T-helper 1 cell treated with Interleukin-12 subunit alpha and Interleukin-12 subunit beta and Interleukin-4 antibody, amounts not matched to agents 30 μg/mL and 1 μg/mL, for 36 hours (primary cell): ENCODE measurements at regions not wholly inside any gene's neighbourhood (a gene's known extent, or its start where the extent isn't known, plus 50 kb on each side); places are given as distances from the start of the nearest gene placed in this dataset.

Source experiments
- H3K27ac Mint-ChIP-seq: one replicate; pipeline ENCODE4 v1.8.0; 2021; ENCODE audit warnings: mild to moderate bottlenecking, mixed read lengths
- H3K27me3 Mint-ChIP-seq: one replicate; pipeline ENCODE4 v1.8.0; 2021; ENCODE audit warnings: low read depth, mixed read lengths
- H3K36me3 Mint-ChIP-seq: one replicate; pipeline ENCODE4 v1.8.0; 2021; ENCODE audit warnings: low read depth, mixed read lengths
- H3K4me1 Mint-ChIP-seq: one replicate; pipeline ENCODE4 v1.8.0; 2021; ENCODE audit warnings: low read depth, mixed read lengths
- H3K4me3 Mint-ChIP-seq: one replicate; pipeline ENCODE4 v1.8.0; 2021; ENCODE audit warnings: mild to moderate bottlenecking, moderate library complexity, mixed read lengths
- H3K9me3 Mint-ChIP-seq: one replicate; pipeline ENCODE4 v1.8.0; 2021; ENCODE audit warnings: mixed read lengths

- Mint-ChIP-seq H3K36me3 (no peaks in the 10 kb centered on the region), H3K27ac (no peak overlapping the region), H3K9me3 (no peaks in the 10 kb centered on the region), H3K4me1 (no peaks in the 10 kb centered on the region), H3K27me3 (peaks cover 6% of the 10 kb centered on the region), H3K4me3 (no peak overlapping the region)
Observed at GRCh38 chr6:138610816-138611215, 111.5 kb upstream of the NHSL1 start.

- no peaks in the 10 kb centered on the region for H3K4me1 Mint-ChIP-seq
- H3K27ac Mint-ChIP-seq = no peak overlapping the region
- no peaks in the 10 kb centered on the region for H3K36me3 Mint-ChIP-seq
- H3K4me3 Mint-ChIP-seq = no peak overlapping the region
- H3K27me3 Mint-ChIP-seq = peaks cover 3% of the 10 kb centered on the region
- no peaks in the 10 kb centered on the region for H3K9me3 Mint-ChIP-seq
Observed at GRCh38 chr6:138614151-138614550, 114.9 kb upstream of the NHSL1 start.

- Mint-ChIP-seq H3K27me3 (peaks cover 3% of the 10 kb centered on the region), H3K27ac (no peak overlapping the region), H3K4me1 (no peaks in the 10 kb centered on the region), H3K9me3 (no peaks in the 10 kb centered on the region), H3K36me3 (no peaks in the 10 kb centered on the region), H3K4me3 (no peak overlapping the region)
Observed at GRCh38 chr6:138618168-138618567, 118.9 kb upstream of the NHSL1 start.

- no peaks in the 10 kb centered on the region for H3K9me3 Mint-ChIP-seq
- H3K4me3 Mint-ChIP-seq = no peak overlapping the region
- no peaks in the 10 kb centered on the region for H3K27me3 Mint-ChIP-seq
- H3K27ac Mint-ChIP-seq = no peak overlapping the region
- no peaks in the 10 kb centered on the region for H3K4me1 Mint-ChIP-seq
- no peaks in the 10 kb centered on the region for H3K36me3 Mint-ChIP-seq
Observed at GRCh38 chr6:138620630-138621029, 121.3 kb upstream of the NHSL1 start.

- no peak overlapping the region for H3K4me3 Mint-ChIP-seq
- H3K4me1 Mint-ChIP-seq = no peaks in the 10 kb centered on the region
- H3K27ac Mint-ChIP-seq = no peak overlapping the region
- no peaks in the 10 kb centered on the region for H3K27me3 Mint-ChIP-seq
- H3K36me3 Mint-ChIP-seq = no peaks in the 10 kb centered on the region
- H3K9me3 Mint-ChIP-seq = no peaks in the 10 kb centered on the region
Observed at GRCh38 chr6:138622967-138623366, 123.7 kb upstream of the NHSL1 start.

GRCh38 chr6:138631566-138631965 lies 132.3 kb upstream of the NHSL1 start:
- Mint-ChIP-seq H3K27me3 (peaks cover 13% of the 10 kb centered on the region), H3K4me1 (no peaks in the 10 kb centered on the region), H3K4me3 (no peak overlapping the region), H3K36me3 (no peaks in the 10 kb centered on the region), H3K27ac (no peak overlapping the region), H3K9me3 (no peaks in the 10 kb centered on the region)

- peaks cover 24% of the 10 kb centered on the region for H3K27me3 Mint-ChIP-seq
- no peaks in the 10 kb centered on the region for H3K4me1 Mint-ChIP-seq
- H3K36me3 Mint-ChIP-seq = no peaks in the 10 kb centered on the region
- H3K4me3 Mint-ChIP-seq = no peak overlapping the region
- no peak overlapping the region for H3K27ac Mint-ChIP-seq
- H3K9me3 Mint-ChIP-seq = no peaks in the 10 kb centered on the region
Observed at GRCh38 chr6:138637822-138638221, 135.7 kb upstream of the CCDC28A start.

- Mint-ChIP-seq H3K27me3 (peaks cover 24% of the 10 kb centered on the region), H3K4me3 (no peak overlapping the region), H3K9me3 (no peaks in the 10 kb centered on the region), H3K36me3 (no peaks in the 10 kb centered on the region), H3K4me1 (no peaks in the 10 kb centered on the region), H3K27ac (no peak overlapping the region)
Observed at GRCh38 chr6:138638604-138639003, 135.0 kb upstream of the CCDC28A start.

- H3K36me3 Mint-ChIP-seq = no peaks in the 10 kb centered on the region
- H3K27me3 Mint-ChIP-seq = peaks cover 19% of the 10 kb centered on the region
- no peaks in the 10 kb centered on the region for H3K4me1 Mint-ChIP-seq
- H3K27ac Mint-ChIP-seq = no peak overlapping the region
- H3K9me3 Mint-ChIP-seq = no peaks in the 10 kb centered on the region
- no peak overlapping the region for H3K4me3 Mint-ChIP-seq
Observed at GRCh38 chr6:138640028-138640427, 133.5 kb upstream of the CCDC28A start.

- Mint-ChIP-seq H3K9me3 (no peaks in the 10 kb centered on the region), H3K27me3 (no peaks in the 10 kb centered on the region), H3K36me3 (no peaks in the 10 kb centered on the region), H3K4me1 (no peaks in the 10 kb centered on the region), H3K4me3 (no peak overlapping the region), H3K27ac (no peak overlapping the region)
Observed at GRCh38 chr6:138643210-138643609, 130.4 kb upstream of the CCDC28A start.

- no peak overlapping the region for H3K4me3 Mint-ChIP-seq
- no peaks in the 10 kb centered on the region for H3K27me3 Mint-ChIP-seq
- H3K9me3 Mint-ChIP-seq = no peaks in the 10 kb centered on the region
- H3K36me3 Mint-ChIP-seq = no peaks in the 10 kb centered on the region
- no peaks in the 10 kb centered on the region for H3K4me1 Mint-ChIP-seq
- no peak overlapping the region for H3K27ac Mint-ChIP-seq
Observed at GRCh38 chr6:138645976-138646640, 127.5 kb upstream of the CCDC28A start.

- no peak overlapping the region for H3K4me3 Mint-ChIP-seq
- H3K27ac Mint-ChIP-seq = no peak overlapping the region
- no peaks in the 10 kb centered on the region for H3K27me3 Mint-ChIP-seq
- no peaks in the 10 kb centered on the region for H3K36me3 Mint-ChIP-seq
- no peaks in the 10 kb centered on the region for H3K9me3 Mint-ChIP-seq
- no peaks in the 10 kb centered on the region for H3K4me1 Mint-ChIP-seq
Observed at GRCh38 chr6:138647006-138647405, 126.6 kb upstream of the CCDC28A start.

- H3K9me3 Mint-ChIP-seq = no peaks in the 10 kb centered on the region
- no peaks in the 10 kb centered on the region for H3K36me3 Mint-ChIP-seq
- no peak overlapping the region for H3K4me3 Mint-ChIP-seq
- no peak overlapping the region for H3K27ac Mint-ChIP-seq
- no peaks in the 10 kb centered on the region for H3K4me1 Mint-ChIP-seq
- H3K27me3 Mint-ChIP-seq = peaks cover 4% of the 10 kb centered on the region
Observed at GRCh38 chr6:138648127-138648526, 125.4 kb upstream of the CCDC28A start.

- peaks cover 7% of the 10 kb centered on the region for H3K4me1 Mint-ChIP-seq
- no peaks in the 10 kb centered on the region for H3K36me3 Mint-ChIP-seq
- no peak overlapping the region for H3K27ac Mint-ChIP-seq
- no peak overlapping the region for H3K4me3 Mint-ChIP-seq
- H3K27me3 Mint-ChIP-seq = peaks cover 16% of the 10 kb centered on the region
- no peaks in the 10 kb centered on the region for H3K9me3 Mint-ChIP-seq
Observed at GRCh38 chr6:138651491-138651890, 122.1 kb upstream of the CCDC28A start.

GRCh38 chr6:138652824-138653223 lies 120.7 kb upstream of the CCDC28A start:
- Mint-ChIP-seq H3K36me3 (no peaks in the 10 kb centered on the region), H3K27ac (no peak overlapping the region), H3K4me3 (no peak overlapping the region), H3K27me3 (peaks cover 21% of the 10 kb centered on the region), H3K9me3 (no peaks in the 10 kb centered on the region), H3K4me1 (peaks cover 7% of the 10 kb centered on the region)

- Mint-ChIP-seq H3K36me3 (no peaks in the 10 kb centered on the region), H3K4me1 (peaks cover 7% of the 10 kb centered on the region), H3K4me3 (no peak overlapping the region), H3K27me3 (peaks cover 21% of the 10 kb centered on the region), H3K9me3 (no peaks in the 10 kb centered on the region), H3K27ac (no peak overlapping the region)
Observed at GRCh38 chr6:138653435-138653834, 120.1 kb upstream of the CCDC28A start.
